OCI-LY7 (cell line): ENCODE measurements at regions not wholly inside any gene's neighbourhood (a gene's known extent, or its start where the extent isn't known, plus 50 kb on each side); places are given as distances from the start of the nearest gene placed in this dataset.
"Not testable (repeated sequence)": the region's sequence is repeated elsewhere in the genome, so short reads cannot be mapped to it uniquely, and the experiment has no call there.

ENCODE experiments used
- CTCF ChIP-seq: fragments of 200-600 bp; sonication (generic); conservative IDR thresholded peaks from 2 replicates; pipeline ENCODE4 v1.5.1; 2014; ENCODE audit warnings: mild to moderate bottlenecking, antibody characterized with exemption, low read length, moderate library complexity, mixed read lengths
- EZH2phosphoT487 ChIP-seq: fragments of 200-600 bp; sonication (generic); IDR thresholded peaks from 2 replicates; pipeline ENCODE4 v1.6.1; 2018; ENCODE audit warnings: low read depth, borderline replicate concordance, mild to moderate bottlenecking, mixed run types, antibody characterized with exemption, low read length, moderate library complexity, mixed read lengths

- TF ChIP-seq CTCF, EZH2phosphoT487: not testable (repeated sequence)
These were observed 140.0 kb upstream of the OLIG3 start for GRCh38 chr6:137634177-137634576.
